Activated T-cell treated with anti-CD3 and anti-CD28 coated beads, Interleukin-2, amount 50 U/mL, for 24 hours (primary cell): ENCODE measurements at regions not wholly inside any gene's neighbourhood (a gene's known extent, or its start where the extent isn't known, plus 50 kb on each side); places are given as distances from the start of the nearest gene placed in this dataset.

ENCODE experiments used
- DNase-seq: peaks from one replicate; pipeline ENCODE4 v3.0.0-alpha.2; 2020
- H3K27ac Mint-ChIP-seq: 2 replicates; pipeline ENCODE4 v1.8.0; 2020; ENCODE audit warnings: mild to moderate bottlenecking, mixed read lengths
- H3K27me3 Mint-ChIP-seq: 2 replicates; pipeline ENCODE4 v1.8.0; 2020; ENCODE audit warnings: mixed read lengths
- H3K36me3 Mint-ChIP-seq: 2 replicates; pipeline ENCODE4 v1.8.0; 2020; ENCODE audit warnings: low read depth, mixed read lengths
- H3K4me1 Mint-ChIP-seq: 2 replicates; pipeline ENCODE4 v1.8.0; 2020; ENCODE audit warnings: low read depth, mixed read lengths
- H3K4me3 Mint-ChIP-seq: 2 replicates; pipeline ENCODE4 v1.8.0; 2020; ENCODE audit warnings: mild to moderate bottlenecking, moderate library complexity, mixed read lengths
- H3K9me3 Mint-ChIP-seq: 2 replicates; pipeline ENCODE4 v1.8.0; 2020; ENCODE audit warnings: mixed read lengths

DNA sequence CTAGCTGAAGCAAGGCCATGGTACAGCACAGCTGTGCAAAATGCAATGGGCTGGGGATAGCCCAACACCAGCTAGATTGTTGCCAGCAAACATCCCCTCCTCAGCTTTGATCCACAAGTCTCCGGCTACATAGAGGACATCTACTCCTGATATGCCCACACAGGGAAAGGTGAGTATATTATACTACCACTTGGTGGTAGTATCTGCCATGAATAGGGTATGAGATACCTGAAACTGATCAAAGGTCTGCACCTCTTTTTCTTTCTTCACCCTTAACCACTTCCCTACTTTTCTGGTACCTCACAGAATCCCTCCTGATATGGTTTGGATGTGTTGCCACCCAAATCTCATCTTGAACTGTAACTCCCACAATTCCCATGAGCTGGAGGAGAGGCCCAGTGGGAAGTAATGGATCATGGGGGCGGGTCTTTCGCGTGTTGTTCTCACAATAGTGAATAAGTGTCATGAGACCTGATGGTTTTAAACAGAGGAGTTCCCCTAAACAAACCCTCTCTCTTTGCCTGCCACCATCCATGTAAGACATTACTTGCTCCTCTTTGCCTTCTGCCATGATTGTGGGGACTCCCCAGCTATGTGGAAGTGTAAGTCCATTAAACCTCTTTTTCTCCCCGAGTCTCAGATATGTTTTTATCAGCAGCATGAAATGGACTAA lies 279.6 kb downstream of the TXNL1 start:
- no peaks in the 10 kb centered on the region for H3K27me3 Mint-ChIP-seq
- DNase-seq = no peak
- no peaks in the 10 kb centered on the region for H3K36me3 Mint-ChIP-seq
- no peak overlapping the region for H3K27ac Mint-ChIP-seq
- H3K4me3 Mint-ChIP-seq = no peak overlapping the region
- H3K9me3 Mint-ChIP-seq = peaks cover 12% of the 10 kb centered on the region
- no peaks in the 10 kb centered on the region for H3K4me1 Mint-ChIP-seq

- Mint-ChIP-seq H3K27me3 (no peaks in the 10 kb centered on the region), H3K4me3 (no peak overlapping the region), H3K27ac (no peak overlapping the region), H3K9me3 (no peaks in the 10 kb centered on the region), H3K36me3 (no peaks in the 10 kb centered on the region), H3K4me1 (no peaks in the 10 kb centered on the region)
- no peak for DNase-seq
Measured at GRCh38 chr18:56353663-56354260, 284.6 kb downstream of the TXNL1 start.

GRCh38 chr18:56351911-56352500 lies 286.4 kb downstream of the TXNL1 start:
- no peaks in the 10 kb centered on the region for H3K27me3 Mint-ChIP-seq
- no peaks in the 10 kb centered on the region for H3K36me3 Mint-ChIP-seq
- no peak overlapping the region for H3K4me3 Mint-ChIP-seq
- H3K27ac Mint-ChIP-seq = no peak overlapping the region
- no peak for DNase-seq
- H3K9me3 Mint-ChIP-seq = no peaks in the 10 kb centered on the region
- no peaks in the 10 kb centered on the region for H3K4me1 Mint-ChIP-seq

- H3K4me3 Mint-ChIP-seq = no peak overlapping the region
- no peaks in the 10 kb centered on the region for H3K4me1 Mint-ChIP-seq
- H3K27ac Mint-ChIP-seq = no peak overlapping the region
- DNase-seq = no peak
- H3K9me3 Mint-ChIP-seq = no peaks in the 10 kb centered on the region
- H3K27me3 Mint-ChIP-seq = no peaks in the 10 kb centered on the region
- H3K36me3 Mint-ChIP-seq = no peaks in the 10 kb centered on the region
Measured at GRCh38 chr18:56337507-56337906, 300.9 kb downstream of the TXNL1 start.

DNA sequence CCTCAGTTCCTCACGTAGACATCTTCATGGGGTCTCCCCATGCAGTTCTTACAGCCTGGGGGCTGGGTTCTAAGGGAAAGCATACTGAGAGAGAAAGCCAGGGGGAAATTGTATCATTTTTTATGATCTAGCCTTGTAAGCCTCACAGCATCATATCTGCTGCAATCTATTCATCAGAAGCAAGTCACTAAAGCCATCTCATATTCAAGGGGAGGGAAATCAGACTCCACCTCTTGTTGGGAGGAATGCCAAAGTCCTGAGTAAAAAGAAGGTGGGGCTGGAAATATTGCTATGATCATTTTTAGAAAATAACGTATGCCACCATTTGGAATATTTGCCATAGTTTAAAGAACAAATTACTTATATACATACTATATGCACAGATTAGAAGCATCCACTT lies 304.6 kb downstream of the TXNL1 start:
- no peak overlapping the region for H3K27ac Mint-ChIP-seq
- no peak overlapping the region for H3K4me3 Mint-ChIP-seq
- DNase-seq = no peak
- H3K36me3 Mint-ChIP-seq = no peaks in the 10 kb centered on the region
- H3K9me3 Mint-ChIP-seq = no peaks in the 10 kb centered on the region
- H3K27me3 Mint-ChIP-seq = no peaks in the 10 kb centered on the region
- no peaks in the 10 kb centered on the region for H3K4me1 Mint-ChIP-seq

DNA sequence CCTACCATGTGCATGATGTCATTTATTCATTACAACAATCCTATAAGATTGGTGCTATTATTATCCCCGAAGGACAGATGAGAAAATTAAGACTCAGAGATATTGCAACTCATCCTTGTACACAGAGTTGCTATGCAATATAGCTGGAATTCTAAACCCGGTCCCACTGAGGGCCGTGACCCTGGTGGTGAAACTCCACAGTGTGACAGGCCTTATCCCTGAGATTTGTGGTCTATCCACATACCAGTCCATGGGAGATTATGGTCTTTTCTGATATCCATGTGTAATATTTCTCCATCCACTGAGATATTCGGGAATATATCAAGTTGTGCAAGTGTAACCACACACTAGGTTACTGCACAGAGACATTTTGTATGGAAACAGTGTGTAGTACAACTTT lies 305.2 kb downstream of the TXNL1 start:
- no peak overlapping the region for H3K4me3 Mint-ChIP-seq
- H3K27ac Mint-ChIP-seq = no peak overlapping the region
- no peaks in the 10 kb centered on the region for H3K27me3 Mint-ChIP-seq
- no peaks in the 10 kb centered on the region for H3K36me3 Mint-ChIP-seq
- no peaks in the 10 kb centered on the region for H3K9me3 Mint-ChIP-seq
- no peak for DNase-seq
- H3K4me1 Mint-ChIP-seq = no peaks in the 10 kb centered on the region

DNA sequence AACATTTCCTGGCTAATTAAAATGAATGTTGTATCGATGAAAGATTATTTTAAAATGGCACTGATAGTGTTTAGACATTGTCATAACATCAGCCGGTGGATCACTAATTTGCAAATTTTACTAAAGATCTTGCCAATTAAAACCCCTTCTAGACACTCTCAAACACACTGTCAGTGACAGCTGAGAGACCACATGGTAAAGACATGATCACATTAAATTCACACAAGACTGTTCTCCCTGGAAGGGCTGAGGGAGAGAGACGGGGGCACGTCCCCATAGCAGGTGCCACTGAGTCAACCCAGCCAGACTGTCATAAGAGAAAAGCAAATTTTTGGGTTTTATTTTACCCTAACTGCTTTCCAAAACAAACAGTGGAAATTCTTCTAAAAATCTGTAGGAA lies 306.0 kb downstream of the TXNL1 start:
- Mint-ChIP-seq H3K4me1 (no peaks in the 10 kb centered on the region), H3K9me3 (no peaks in the 10 kb centered on the region), H3K27ac (no peak overlapping the region), H3K27me3 (no peaks in the 10 kb centered on the region), H3K36me3 (no peaks in the 10 kb centered on the region), H3K4me3 (no peak overlapping the region)
- no peak for DNase-seq

GRCh38 chr18:56330366-56331110 lies 307.9 kb downstream of the TXNL1 start:
- Mint-ChIP-seq H3K36me3 (no peaks in the 10 kb centered on the region), H3K4me1 (no peaks in the 10 kb centered on the region), H3K27me3 (no peaks in the 10 kb centered on the region), H3K4me3 (no peak overlapping the region), H3K9me3 (no peaks in the 10 kb centered on the region), H3K27ac (no peak overlapping the region)
- DNase-seq = no peak

GRCh38 chr18:56329536-56329935 lies 308.9 kb downstream of the TXNL1 start:
- DNase-seq = no peak
- H3K4me3 Mint-ChIP-seq = no peak overlapping the region
- H3K27ac Mint-ChIP-seq = no peak overlapping the region
- H3K27me3 Mint-ChIP-seq = no peaks in the 10 kb centered on the region
- no peaks in the 10 kb centered on the region for H3K36me3 Mint-ChIP-seq
- H3K9me3 Mint-ChIP-seq = no peaks in the 10 kb centered on the region
- H3K4me1 Mint-ChIP-seq = no peaks in the 10 kb centered on the region

DNA sequence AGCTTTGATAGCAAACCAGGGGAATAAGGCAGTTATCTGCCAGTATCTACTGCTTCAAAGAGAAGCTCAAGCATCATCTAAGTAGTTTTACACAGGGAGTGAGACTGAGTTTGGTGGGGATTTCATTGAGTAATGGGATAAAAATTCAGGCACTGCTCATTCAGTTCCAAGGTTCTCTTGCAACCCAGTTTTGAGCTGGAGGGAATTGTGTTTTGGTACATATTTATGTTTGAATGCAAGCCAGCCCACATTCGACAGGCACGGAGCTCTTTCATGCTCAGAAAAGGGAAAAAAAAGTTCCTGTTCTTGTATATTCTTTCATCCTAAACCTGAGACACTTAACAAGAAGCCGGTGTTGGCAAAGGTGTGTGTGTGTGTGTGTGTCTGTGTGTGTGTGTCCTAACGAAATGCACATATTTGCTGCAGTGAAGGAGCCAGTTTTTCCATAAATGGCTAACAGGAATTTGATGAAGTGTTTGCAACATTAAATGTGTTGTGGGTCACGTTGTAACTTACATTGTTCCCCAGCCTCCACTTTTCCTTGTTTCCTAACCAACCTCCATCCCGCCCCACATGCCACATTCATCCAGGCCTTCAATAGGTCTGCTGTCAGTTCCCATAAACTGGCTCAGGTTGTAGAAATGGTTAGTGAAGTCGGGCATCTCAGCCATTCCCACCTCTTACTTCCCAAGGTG lies 311.1 kb downstream of the TXNL1 start:
- Mint-ChIP-seq H3K9me3 (no peaks in the 10 kb centered on the region), H3K4me3 (no peak overlapping the region), H3K27me3 (no peaks in the 10 kb centered on the region), H3K36me3 (no peaks in the 10 kb centered on the region), H3K27ac (no peak overlapping the region), H3K4me1 (no peaks in the 10 kb centered on the region)
- DNase-seq = no peak

DNA sequence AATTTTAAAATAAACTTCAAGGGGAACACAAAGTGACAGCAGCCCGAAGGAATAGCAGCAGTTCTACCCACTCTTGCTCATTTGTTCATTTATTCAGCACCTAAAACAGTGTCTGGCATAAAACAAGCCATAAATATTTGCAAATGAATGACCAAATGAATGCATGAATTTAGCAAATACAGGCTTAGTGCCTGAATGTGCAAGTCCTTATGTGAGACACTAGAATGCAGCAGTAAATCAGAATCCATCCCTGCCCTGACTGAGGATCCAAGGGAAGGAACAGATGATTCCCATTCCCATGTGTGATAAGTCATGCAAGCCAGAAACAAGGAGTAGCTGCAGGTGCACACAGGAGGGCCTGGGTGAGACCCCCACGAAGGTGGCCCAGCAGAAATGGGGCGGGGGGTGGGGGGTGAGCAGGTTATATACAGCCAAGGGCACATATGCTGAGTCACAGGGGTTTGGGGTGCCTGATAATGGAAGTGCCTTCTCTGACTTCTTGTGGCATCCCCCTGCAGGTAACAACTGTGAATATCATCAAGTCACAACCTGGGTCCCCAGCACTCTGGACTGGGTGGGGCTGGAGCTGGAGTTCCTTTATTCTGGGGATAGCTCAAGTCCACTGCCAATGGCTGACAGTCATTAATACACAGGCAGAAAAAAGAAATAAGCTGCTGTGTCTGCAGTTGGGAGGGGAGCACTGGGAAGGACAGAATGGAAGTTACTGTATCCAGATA lies 311.9 kb downstream of the TXNL1 start:
- H3K27me3 Mint-ChIP-seq = no peaks in the 10 kb centered on the region
- H3K27ac Mint-ChIP-seq = no peak overlapping the region
- no peak overlapping the region for H3K4me3 Mint-ChIP-seq
- DNase-seq = no peak
- no peaks in the 10 kb centered on the region for H3K9me3 Mint-ChIP-seq
- no peaks in the 10 kb centered on the region for H3K36me3 Mint-ChIP-seq
- H3K4me1 Mint-ChIP-seq = no peaks in the 10 kb centered on the region

- H3K9me3 Mint-ChIP-seq = no peaks in the 10 kb centered on the region
- H3K27me3 Mint-ChIP-seq = no peaks in the 10 kb centered on the region
- H3K4me3 Mint-ChIP-seq = no peak overlapping the region
- no peak for DNase-seq
- H3K36me3 Mint-ChIP-seq = no peaks in the 10 kb centered on the region
- H3K27ac Mint-ChIP-seq = no peak overlapping the region
- no peaks in the 10 kb centered on the region for H3K4me1 Mint-ChIP-seq
Measured at GRCh38 chr18:56323673-56324072, 314.7 kb downstream of the TXNL1 start.

DNA sequence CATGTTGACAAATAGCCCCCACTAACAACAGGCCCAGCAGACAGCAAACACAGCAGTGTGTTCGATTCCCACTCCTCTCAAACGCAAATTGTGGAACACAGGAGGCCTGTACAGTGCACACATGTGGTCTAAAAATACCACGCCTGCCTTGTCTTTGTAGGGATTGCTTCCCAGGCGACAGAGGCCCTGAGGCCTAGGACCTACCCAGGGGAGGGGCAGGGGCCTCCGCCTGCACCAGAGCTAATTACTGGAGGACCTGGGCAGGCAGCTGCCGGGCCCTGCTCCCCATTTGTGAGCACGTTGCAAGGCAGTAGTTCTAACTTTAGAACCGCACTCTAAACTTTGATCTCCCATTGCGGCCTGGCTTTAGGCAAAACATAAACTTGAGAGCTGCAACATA lies 316.0 kb downstream of the TXNL1 start:
- H3K27me3 Mint-ChIP-seq = no peaks in the 10 kb centered on the region
- H3K27ac Mint-ChIP-seq = no peak overlapping the region
- no peak for DNase-seq
- H3K4me1 Mint-ChIP-seq = no peaks in the 10 kb centered on the region
- H3K36me3 Mint-ChIP-seq = no peaks in the 10 kb centered on the region
- no peak overlapping the region for H3K4me3 Mint-ChIP-seq
- no peaks in the 10 kb centered on the region for H3K9me3 Mint-ChIP-seq

DNA sequence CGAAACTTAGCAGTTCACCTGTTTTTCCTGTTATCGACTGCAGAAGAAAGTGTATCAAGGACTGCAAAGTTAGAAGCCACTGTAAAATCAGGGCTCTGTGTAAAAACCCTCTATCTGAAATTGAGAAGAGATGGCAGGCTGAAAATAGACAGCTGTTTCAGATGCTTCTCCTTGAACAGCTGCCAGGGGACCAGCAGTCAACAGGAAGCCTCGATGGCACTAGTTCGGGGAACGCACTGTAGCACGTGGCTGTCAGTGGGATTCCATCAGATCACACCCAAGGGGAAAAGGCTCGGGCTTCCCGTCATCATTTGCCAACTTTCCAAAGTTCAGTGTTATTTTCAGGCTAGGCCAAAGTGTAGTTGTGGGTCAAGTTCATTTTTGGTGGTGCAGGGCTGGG lies 316.9 kb downstream of the TXNL1 start:
- Mint-ChIP-seq H3K36me3 (no peaks in the 10 kb centered on the region), H3K9me3 (no peaks in the 10 kb centered on the region), H3K27me3 (no peaks in the 10 kb centered on the region), H3K27ac (no peak overlapping the region), H3K4me1 (no peaks in the 10 kb centered on the region), H3K4me3 (no peak overlapping the region)
- no peak for DNase-seq
